ENCODE measurements at regions not wholly inside any gene's neighbourhood (a gene's known extent, or its start where the extent isn't known, plus 50 kb on each side); places are given as distances from the start of the nearest gene placed in this dataset.
"Not testable (repeated sequence)": the region's sequence is repeated elsewhere in the genome, so short reads cannot be mapped to it uniquely, and the experiment has no call there.

GRCh38 chr5:82491397-82491796 lies 213.2 kb upstream of the RPS23 start:
- no peak overlapping the region for H3K27ac ChIP-seq
- H3K4me3 ChIP-seq = no peak overlapping the region

- H3K4me3 ChIP-seq = no peak overlapping the region
- H3K27ac ChIP-seq = no peak overlapping the region
Observed at GRCh38 chr5:82489683-82490082, 211.5 kb upstream of the RPS23 start.

DNA sequence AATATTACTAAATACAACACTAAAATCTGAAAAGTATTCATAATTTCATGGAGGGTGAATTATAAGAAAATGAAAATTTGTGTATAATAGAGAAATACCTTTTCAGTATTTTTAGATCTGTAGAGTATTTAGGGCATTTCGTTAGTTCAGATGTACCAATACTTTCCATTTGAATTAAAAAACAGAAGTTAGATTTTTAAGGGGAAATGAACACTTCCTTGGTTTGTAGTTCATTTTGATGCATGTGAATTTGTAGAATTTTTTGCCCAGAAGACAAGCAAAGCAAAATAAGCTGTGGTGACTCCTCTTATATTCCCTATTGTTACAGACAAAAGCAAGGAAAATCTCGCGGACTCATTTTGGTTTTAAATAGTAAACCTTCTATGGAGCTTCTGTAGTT lies 209.0 kb upstream of the RPS23 start:
- H3K27ac ChIP-seq = no peak overlapping the region
- no peak overlapping the region for H3K4me3 ChIP-seq

- Histone ChIP-seq H3K4me3 (no peak overlapping the region), H3K27ac (no peak overlapping the region)
Observed at GRCh38 chr5:82480331-82480730, 202.2 kb upstream of the RPS23 start.

DNA sequence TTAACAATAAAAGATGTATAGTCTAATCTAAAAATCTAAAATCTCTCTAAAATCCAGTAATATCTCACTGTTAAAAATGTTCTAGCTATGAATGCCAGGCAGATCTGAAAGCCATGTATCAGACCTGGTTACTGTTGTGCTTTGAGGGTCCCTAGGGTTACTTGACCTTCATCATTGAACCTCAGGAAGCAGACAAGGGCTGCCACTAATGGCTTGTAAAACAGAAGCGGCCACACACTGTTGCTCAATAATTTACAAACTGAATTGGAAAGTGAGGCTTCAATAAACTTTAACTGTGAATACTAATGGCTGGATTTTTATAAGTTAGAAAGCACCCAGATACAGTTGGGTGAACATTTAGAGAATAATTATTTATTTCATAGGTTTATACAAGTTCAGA lies 198.0 kb upstream of the RPS23 start:
- Histone ChIP-seq H3K4me3 (no peak overlapping the region), H3K27ac (no peak overlapping the region)

DNA sequence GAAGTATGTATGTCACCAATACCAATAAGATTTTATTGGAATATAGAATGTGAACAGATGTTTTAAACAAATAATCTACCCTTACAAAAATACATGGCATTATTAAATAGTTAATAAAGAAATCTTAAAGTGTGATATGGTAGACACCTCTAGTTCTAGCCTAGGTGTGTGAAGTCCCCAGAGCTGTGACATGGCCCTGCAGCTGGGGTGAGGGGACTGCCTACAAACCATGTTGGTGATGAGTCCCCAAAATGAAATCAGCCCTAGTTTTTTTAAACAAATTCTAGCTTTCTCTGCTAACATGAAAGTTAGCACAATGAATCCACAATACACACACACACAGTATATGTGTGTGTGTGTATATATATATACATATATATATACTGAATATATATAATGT lies 195.1 kb upstream of the RPS23 start:
- Histone ChIP-seq H3K4me3 (no peak overlapping the region), H3K27ac (no peak overlapping the region)

- Histone ChIP-seq H3K27ac (no peak overlapping the region), H3K4me3 (no peak overlapping the region)
Observed at GRCh38 chr5:82470185-82470994, 192.2 kb upstream of the RPS23 start.

DNA sequence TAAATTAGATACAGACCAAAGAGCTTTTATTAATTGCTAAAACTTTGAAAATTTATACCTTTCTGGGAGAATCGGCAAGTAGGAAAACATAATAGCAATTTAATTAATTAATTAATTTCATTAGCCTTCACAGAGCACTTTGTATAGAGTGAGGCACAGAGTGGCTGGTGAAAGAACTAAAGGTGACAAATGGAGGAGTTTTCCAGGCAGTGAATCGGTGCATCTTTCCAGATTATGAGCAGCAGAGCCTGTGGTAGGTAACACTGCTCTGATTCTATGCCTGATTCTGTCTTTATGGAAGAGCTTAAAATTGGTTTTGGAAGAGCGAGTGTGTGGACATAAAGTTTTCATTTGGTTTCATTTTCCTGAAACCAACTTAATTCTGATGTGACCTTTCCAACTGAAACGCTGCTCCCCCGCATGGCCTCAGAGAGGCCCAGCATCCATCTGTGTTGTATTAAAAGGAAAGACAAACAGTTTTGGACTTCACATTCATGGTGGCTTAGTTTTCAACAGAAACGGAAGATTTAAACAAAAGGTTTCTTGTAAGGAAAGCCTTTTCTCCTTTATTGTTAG lies 188.9 kb upstream of the RPS23 start:
- Histone ChIP-seq H3K4me3 (peak overlapping the region in 1 of 7 experiments; percentile 2), H3K27ac (peak overlapping the region in 5 of 21 experiments; percentile 5 to 65 (median 30))

- Histone ChIP-seq H3K4me3 (no peak overlapping the region), H3K27ac (no peak overlapping the region)
Observed at GRCh38 chr5:82465235-82465634, 187.1 kb upstream of the RPS23 start.

GRCh38 chr5:82459626-82460025 lies 181.5 kb upstream of the RPS23 start:
- no peak overlapping the region for H3K27ac ChIP-seq
- no peak overlapping the region for H3K4me3 ChIP-seq

- not testable (repeated sequence) for H3K4me3 ChIP-seq, H3K27ac ChIP-seq
Observed at GRCh38 chr5:82455317-82455716, 177.2 kb upstream of the RPS23 start.

DNA sequence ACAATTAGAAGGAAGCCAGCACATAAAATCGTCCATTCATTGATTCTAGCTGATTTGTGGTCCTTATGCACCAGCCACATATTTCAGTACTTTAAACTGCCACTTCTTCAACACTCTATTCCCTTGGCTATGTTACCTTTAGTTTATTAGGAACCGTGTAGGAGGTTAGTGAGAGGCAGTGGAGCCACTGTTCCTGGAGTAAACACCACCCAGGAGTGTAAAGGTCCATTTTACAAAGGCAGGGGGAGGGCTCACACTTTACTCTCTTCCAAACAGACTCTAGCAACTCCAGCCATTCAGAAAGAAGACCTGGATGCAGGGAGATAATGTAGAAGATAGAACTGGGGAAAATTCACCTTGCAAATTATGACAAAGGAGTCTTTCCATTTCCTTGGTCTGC lies 170.2 kb upstream of the RPS23 start:
- no peak overlapping the region for H3K4me3 ChIP-seq
- no peak overlapping the region for H3K27ac ChIP-seq

- H3K27ac ChIP-seq = peak overlapping the region in 1 of 21 experiments; percentile 40
- no peak overlapping the region for H3K4me3 ChIP-seq
Observed at GRCh38 chr5:82447913-82448312, 169.8 kb upstream of the RPS23 start.

DNA sequence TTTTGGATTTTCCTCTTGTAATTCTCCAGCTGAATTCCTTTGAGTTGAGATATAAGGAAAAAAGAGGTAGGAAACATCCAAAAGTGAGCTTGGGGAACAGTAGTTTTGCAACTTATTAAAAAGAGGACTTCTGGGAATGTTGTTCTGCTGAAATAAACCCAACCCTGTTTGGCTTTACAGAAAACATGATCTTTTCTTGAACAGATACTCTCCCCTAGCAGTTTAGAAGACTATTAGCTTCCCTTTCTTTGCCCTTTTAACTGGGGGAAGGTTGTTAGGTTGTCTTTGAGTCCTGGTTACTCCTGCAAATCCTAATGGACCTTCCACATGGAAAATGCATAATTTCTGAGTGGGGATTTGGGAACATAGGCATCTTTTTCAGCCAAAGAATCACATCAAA lies 168.7 kb upstream of the RPS23 start:
- Histone ChIP-seq H3K4me3 (no peak overlapping the region), H3K27ac (peak overlapping the region in 2 of 21 experiments; percentile 40 to 70)

DNA sequence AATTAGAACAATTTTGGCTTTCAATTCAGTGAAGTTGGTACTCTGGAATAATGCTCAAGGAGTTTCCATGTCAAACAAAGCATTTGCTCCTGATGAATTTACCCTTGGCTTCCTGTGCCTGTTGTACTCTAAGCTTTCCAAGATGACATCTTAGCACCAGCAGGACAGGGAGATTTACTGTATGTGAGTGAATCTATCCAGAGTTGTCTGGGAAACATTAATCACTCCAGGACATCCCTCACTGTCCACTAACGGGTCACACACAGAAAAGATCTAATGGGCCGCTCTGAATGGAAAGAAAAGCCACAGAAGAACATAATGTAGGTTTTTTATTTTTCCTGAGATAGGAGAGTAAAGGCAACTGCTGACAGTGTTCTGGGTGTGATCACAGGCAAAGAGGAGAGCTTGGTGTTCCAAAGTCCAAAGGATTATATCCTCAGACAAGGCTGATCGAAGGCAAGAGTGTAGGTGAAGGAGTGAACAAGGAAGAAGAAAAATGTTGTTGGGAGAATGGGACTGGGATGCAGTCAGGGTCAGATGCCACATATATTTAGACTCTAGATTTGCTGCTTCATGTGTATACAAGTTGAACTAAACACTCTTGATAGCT lies 167.7 kb upstream of the RPS23 start:
- H3K27ac ChIP-seq = peak overlapping the region in 2 of 21 experiments; percentile 8 to 15
- H3K4me3 ChIP-seq = no peak overlapping the region

GRCh38 chr5:82439750-82440445 lies 161.7 kb upstream of the RPS23 start:
- Histone ChIP-seq H3K27ac (no peak overlapping the region), H3K4me3 (no peak overlapping the region)

- not testable (repeated sequence) for H3K4me3 ChIP-seq, H3K27ac ChIP-seq
Observed at GRCh38 chr5:82437565-82437964, 159.4 kb upstream of the RPS23 start.

DNA sequence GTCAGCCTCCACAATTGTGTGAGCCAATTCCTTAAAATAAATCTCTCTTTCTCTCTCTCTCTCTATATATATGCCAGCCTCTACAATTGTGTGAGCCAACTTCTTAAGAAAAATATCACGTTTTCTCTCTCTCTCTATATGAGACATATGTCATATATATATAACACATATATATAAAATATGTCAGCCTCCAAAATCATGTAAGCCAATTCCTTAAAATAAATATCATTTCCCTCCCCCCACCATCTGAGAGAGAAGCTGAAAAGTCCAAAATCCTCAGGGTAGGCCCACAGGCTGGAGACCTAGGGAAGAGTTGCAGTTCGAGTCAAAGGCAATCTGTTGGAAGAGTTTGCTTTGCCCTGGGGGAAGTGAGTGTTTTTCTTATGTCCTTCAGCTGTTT lies 158.1 kb upstream of the RPS23 start:
- no peak overlapping the region for H3K4me3 ChIP-seq
- no peak overlapping the region for H3K27ac ChIP-seq

DNA sequence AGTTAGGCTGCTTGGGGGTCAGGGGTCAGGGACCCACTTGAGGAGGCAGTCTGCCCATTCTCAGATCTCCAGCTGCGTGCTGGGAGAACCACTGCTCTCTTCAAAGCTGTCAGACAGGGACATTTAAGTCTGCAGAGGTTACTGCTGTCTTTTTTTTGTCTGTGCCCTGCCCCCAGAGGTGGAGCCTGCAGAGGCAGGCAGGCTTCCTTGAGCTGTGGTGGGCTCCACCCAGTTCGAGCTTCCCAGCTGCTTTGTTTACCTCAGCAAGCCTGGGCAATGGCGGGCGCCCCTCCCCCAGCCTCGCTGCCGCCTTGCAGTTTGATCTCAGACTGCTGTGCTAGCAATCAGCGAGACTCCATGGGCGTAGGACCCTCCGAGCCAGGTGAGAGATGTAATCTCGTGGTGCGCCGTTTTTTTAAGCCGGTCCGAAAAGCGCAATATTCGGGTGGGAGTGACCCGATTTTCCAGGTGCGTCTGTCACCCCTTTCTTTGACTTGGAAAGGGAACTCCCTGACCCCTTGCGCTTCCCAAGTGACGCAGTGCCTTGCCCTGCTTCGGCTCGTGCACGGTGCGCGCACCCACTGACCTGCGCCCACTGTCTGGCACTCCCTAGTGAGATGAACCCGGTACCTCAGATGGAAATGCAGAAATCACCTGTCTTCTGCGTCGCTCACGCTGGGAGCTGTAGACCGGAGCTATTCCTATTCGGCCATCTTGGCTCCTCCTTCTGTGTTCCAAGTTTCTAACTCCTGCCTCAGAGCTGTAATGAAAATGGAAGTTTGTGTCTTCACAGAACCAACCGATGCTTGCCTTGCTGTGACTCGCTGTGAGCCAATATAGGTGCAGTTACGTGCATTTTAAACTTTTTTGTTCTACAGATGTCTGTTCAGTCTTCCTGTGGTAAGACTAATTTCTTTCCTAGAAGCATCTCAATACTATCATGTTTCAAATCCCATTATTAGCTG lies 156.8 kb upstream of the RPS23 start:
- H3K4me3 ChIP-seq = peak overlapping the region in 2 of 7 experiments; percentile 17 to 23
- H3K27ac ChIP-seq = peak overlapping the region in 1 of 21 experiments; percentile 25

Measured in skin epidermis (tissue), 12 donors.